Gastrocnemius medialis (tissue), 4 donors: ENCODE measurements at regions not wholly inside any gene's neighbourhood (a gene's known extent, or its start where the extent isn't known, plus 50 kb on each side); places are given as distances from the start of the nearest gene placed in this dataset.

ENCODE experiments used
- ATAC-seq, 2 donors: fragments of 150-250 bp; one replicate each; pipeline ENCODE4 v1.9.1; 2016
- DNase-seq, 2 donors: peaks; one replicate each; pipeline ENCODE4 v3.0.0-alpha.2; 2019
- H3K27ac ChIP-seq, 4 donors: fragments of 200-600 bp; sonication (generic); 1 replicate in 1 of 4; 2 replicates in 3 of 4; pipeline ENCODE4 v1.5.1; 2016 to 2018; ENCODE audit warnings: mild to moderate bottlenecking in 2 of 4, moderate library complexity in 1 of 4
- H3K27me3 ChIP-seq, 3 donors: fragments of 200-600 bp; sonication (generic) in 2 of 3; 1 replicate in 1 of 3; 2 replicates in 2 of 3; pipeline versions ENCODE4 v1.5.1 to v1.6.0; 2016 to 2019; ENCODE audit warnings: mild to moderate bottlenecking in 1 of 3, moderate library complexity in 1 of 3
- H3K36me3 ChIP-seq, 2 donors: fragments of 200-600 bp; sonication (generic) in 1 of 2; one replicate each; pipeline ENCODE4 v1.5.1; 2017 to 2018
- H3K4me1 ChIP-seq, 2 donors: fragments of 200-600 bp; sonication (generic) in 1 of 2; one replicate each; pipeline ENCODE4 v1.5.1; 2016 to 2017; ENCODE audit warnings: mild to moderate bottlenecking in 2 of 2
- H3K4me3 ChIP-seq, 4 donors: fragments of 200-600 bp; sonication (generic) in 3 of 4; 1 replicate in 1 of 4; 2 replicates in 3 of 4; pipeline ENCODE4 v1.5.1; 2016 to 2019; ENCODE audit warnings: mild to moderate bottlenecking in 2 of 4
- H3K9me3 ChIP-seq, 3 donors: fragments of 200-600 bp; sonication (generic) in 2 of 3; 1 replicate in 1 of 3; 2 replicates in 2 of 3; pipeline ENCODE4 v1.5.1; 2016 to 2019
- POLR2A ChIP-seq, 2 donors: fragments of 450-650 bp; IDR thresholded peaks; one replicate each; pipeline ENCODE4 v1.6.1; 2017; ENCODE audit warnings: antibody characterized with exemption in 2 of 2, mild to moderate bottlenecking in 2 of 2, moderate library complexity in 2 of 2
- in situ Hi-C, 4 donors: fragments of 200-750 bp; cut with MboI; loops; one replicate each; pipeline versions ENCODE4 v1.15.0 to v1.8.0; 2017; ENCODE audit warnings: low sequenced_read_pairs in 4 of 4
- intact Hi-C: fragments of 100-400 bp; cut with DNase I; formaldehyde crosslinking; loops from one replicate; pipeline ENCODE4 v1.15.1; 2023; ENCODE audit warnings: low total_unique reads
- TF ChIP-seq, protein P1 (sequence below), 5 experiments: fragments of 450-650 bp in 3 of 5; fragments of 200-600 bp in 2 of 5; sonication (generic) in 2 of 5; IDR thresholded peaks in 4 of 5; conservative IDR thresholded peaks in 1 of 5; 1 replicate in 4 of 5; 2 replicates in 1 of 5; pipeline ENCODE4 v1.5.1; 2016 to 2019; ENCODE audit warnings: antibody characterized with exemption in 5 of 5, mild to moderate bottlenecking in 3 of 5, moderate library complexity in 3 of 5

DNA sequence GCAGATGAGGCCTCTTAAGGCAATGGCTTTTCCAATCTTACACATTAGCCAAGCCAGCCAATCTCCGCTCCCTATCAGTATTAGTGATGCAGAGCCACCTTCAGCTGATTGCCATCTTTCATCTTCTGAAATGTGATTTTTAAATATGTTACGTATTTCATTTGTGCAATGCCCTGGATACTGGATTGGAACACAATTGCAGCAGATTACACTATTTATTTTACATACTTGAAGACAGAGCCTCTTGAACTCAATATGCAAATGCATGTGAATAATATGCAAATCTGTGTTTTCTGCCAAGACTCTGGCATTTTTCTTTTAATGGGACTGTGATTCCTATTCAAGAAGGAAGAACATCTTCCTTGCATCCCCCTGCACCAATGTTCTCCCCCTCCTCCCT lies 90.5 kb downstream of the GRIN2B start:
- in situ Hi-C loops, result no loop called here
- DNase-seq (no peak), ATAC-seq (no peak)
- TF ChIP-seq, protein P1, sequence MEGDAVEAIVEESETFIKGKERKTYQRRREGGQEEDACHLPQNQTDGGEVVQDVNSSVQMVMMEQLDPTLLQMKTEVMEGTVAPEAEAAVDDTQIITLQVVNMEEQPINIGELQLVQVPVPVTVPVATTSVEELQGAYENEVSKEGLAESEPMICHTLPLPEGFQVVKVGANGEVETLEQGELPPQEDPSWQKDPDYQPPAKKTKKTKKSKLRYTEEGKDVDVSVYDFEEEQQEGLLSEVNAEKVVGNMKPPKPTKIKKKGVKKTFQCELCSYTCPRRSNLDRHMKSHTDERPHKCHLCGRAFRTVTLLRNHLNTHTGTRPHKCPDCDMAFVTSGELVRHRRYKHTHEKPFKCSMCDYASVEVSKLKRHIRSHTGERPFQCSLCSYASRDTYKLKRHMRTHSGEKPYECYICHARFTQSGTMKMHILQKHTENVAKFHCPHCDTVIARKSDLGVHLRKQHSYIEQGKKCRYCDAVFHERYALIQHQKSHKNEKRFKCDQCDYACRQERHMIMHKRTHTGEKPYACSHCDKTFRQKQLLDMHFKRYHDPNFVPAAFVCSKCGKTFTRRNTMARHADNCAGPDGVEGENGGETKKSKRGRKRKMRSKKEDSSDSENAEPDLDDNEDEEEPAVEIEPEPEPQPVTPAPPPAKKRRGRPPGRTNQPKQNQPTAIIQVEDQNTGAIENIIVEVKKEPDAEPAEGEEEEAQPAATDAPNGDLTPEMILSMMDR (IDR thresholded peaks at IDR 0.05 in 4 of 5, conservative IDR thresholded peaks at IDR 0.05 in 1 of 5), result no peak
- no peak for TF ChIP-seq POLR2A (IDR thresholded peaks at IDR 0.05)
- Histone ChIP-seq H3K4me1 (no peaks in the 10 kb centered on the region), H3K4me3 (no peak overlapping the region), H3K27ac (no peak overlapping the region), H3K27me3 (no peaks in the 10 kb centered on the region), H3K9me3 (no peaks in the 10 kb centered on the region), H3K36me3 (no peaks in the 10 kb centered on the region)
- intact Hi-C loops, result no loop called here

DNA sequence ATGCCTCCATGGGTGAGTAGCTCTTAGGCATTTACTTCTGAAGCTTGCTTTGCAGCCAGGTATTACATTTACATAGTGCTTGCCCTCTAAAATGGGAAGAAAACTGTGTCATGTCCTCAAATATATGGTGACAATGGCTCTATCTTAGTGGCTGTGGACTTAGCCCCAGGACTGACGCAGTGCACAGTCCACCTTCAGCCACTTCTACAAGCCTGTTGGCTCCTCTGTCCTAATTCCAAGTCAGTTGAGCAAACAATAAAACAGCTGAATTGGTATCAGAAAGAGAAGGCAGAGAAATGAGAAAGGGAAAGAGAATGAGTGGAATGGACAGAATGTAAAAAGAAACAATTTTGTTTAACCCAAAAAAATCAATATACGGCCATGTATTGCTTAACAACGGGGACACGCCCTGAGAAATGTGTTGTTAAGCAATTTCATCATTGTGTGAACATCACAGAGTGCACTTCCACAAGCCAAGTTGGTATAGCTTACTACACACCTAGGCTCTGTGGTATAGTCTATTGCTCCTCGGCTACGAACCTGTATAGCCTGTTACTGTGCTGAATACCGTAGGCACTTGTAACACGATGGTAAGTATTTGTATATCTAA lies 93.5 kb downstream of the GRIN2B start:
- intact Hi-C loops (no loop called here), in situ Hi-C loops (no loop called here)
- Histone ChIP-seq H3K36me3 (no peaks in the 10 kb centered on the region), H3K4me3 (no peak overlapping the region), H3K9me3 (no peaks in the 10 kb centered on the region), H3K27ac (no peak overlapping the region), H3K27me3 (no peaks in the 10 kb centered on the region), H3K4me1 (no peaks in the 10 kb centered on the region)
- DNase-seq (no peak), ATAC-seq (no peak)
- TF ChIP-seq, protein P1 (IDR thresholded peaks at IDR 0.05 in 4 of 5, conservative IDR thresholded peaks at IDR 0.05 in 1 of 5), result no peak
- no peak for TF ChIP-seq POLR2A (IDR thresholded peaks at IDR 0.05)

GRCh38 chr12:13882176-13882575 lies 99.2 kb downstream of the GRIN2B start:
- Histone ChIP-seq H3K27ac (no peak overlapping the region), H3K4me3 (no peak overlapping the region), H3K9me3 (no peaks in the 10 kb centered on the region), H3K27me3 (no peaks in the 10 kb centered on the region), H3K36me3 (no peaks in the 10 kb centered on the region), H3K4me1 (no peaks in the 10 kb centered on the region)
- TF ChIP-seq, protein P1 (IDR thresholded peaks at IDR 0.05 in 4 of 5, conservative IDR thresholded peaks at IDR 0.05 in 1 of 5), result no peak
- no peak for TF ChIP-seq POLR2A (IDR thresholded peaks at IDR 0.05)
- DNase-seq (no peak), ATAC-seq (no peak)
- intact Hi-C loops, result no loop called here
- in situ Hi-C loops, result no loop called here

DNA sequence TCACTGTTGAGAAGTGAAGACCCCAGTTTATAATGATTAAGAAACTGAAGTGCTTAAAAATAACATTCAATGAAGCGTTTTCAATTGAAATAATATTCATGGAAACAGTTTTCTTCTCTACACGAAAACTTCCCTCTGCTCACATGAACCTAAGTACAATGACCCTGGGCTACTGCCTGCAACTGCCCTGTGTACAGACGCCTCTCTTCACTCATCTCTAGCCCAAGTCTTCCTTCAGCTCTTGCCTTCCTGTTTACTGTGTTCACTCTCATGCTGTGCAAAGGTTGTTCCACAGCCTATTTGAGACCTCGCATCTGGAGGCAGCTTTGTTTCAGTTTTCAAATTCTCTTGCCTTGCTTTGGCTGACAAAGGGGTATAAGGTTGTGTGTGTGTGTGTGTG lies 100.8 kb downstream of the GRIN2B start:
- Histone ChIP-seq H3K4me3 (no peak overlapping the region), H3K36me3 (no peaks in the 10 kb centered on the region), H3K27ac (no peak overlapping the region), H3K4me1 (no peaks in the 10 kb centered on the region), H3K27me3 (no peaks in the 10 kb centered on the region), H3K9me3 (no peaks in the 10 kb centered on the region)
- ATAC-seq (no peak), DNase-seq (no peak)
- in situ Hi-C loops (no loop called here), intact Hi-C loops (no loop called here)
- no peak for TF ChIP-seq POLR2A (IDR thresholded peaks at IDR 0.05)
- TF ChIP-seq, protein P1 (IDR thresholded peaks at IDR 0.05 in 4 of 5, conservative IDR thresholded peaks at IDR 0.05 in 1 of 5), result no peak

DNA sequence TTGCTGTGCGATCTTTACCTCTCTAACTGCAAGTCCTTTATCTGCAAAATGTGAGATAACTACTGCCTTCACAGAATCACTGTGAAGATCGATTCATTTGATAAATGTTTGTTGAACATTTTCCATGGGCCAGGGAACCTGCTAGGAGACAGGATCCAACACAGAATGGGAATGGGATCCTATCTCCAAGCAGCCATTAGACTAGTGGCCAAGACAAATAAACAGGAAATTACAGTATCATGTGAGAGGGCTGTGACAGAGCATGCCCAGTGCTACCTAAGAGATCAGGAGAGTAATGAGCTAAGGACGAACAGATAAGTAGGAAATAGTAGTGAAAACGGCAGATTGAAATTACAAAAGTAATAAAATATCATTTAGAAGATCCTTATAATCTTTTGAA lies 105.7 kb downstream of the GRIN2B start:
- H3K27ac ChIP-seq, result no peak overlapping the region
- H3K9me3 ChIP-seq, result no peaks in the 10 kb centered on the region
- no peaks in the 10 kb centered on the region for H3K27me3 ChIP-seq
- TF ChIP-seq, protein P1 (IDR thresholded peaks at IDR 0.05 in 4 of 5, conservative IDR thresholded peaks at IDR 0.05 in 1 of 5), result no peak
- no peak for TF ChIP-seq POLR2A (IDR thresholded peaks at IDR 0.05)
- no peaks in the 10 kb centered on the region for H3K36me3 ChIP-seq
- in situ Hi-C loops, result no loop called here
- H3K4me3 ChIP-seq, result no peak overlapping the region
- no peak for DNase-seq
- H3K4me1 ChIP-seq, result no peaks in the 10 kb centered on the region
- no peak for ATAC-seq
- intact Hi-C loops, result no loop called here
